GM23338 (cell line): ENCODE measurements at regions not wholly inside any gene's neighbourhood (a gene's known extent, or its start where the extent isn't known, plus 50 kb on each side); places are given as distances from the start of the nearest gene placed in this dataset.

Experiments used
- ATAC-seq: fragments of 200-7000 bp; cut with Tn5 transposase; 3 replicates; pipeline ENCODE4 v1.9.1; 2020
- DNase-seq: peaks from one replicate; pipeline ENCODE4 v3.0.0-alpha.2; 2015; ENCODE audit warnings: low spot score
- H2AFZ ChIP-seq: fragments of 200-600 bp; sonication (generic); 2 replicates; pipeline ENCODE4 v1.8.0; 2016; ENCODE audit warnings: antibody characterized with exemption, mild to moderate bottlenecking, moderate library complexity
- H3F3A ChIP-seq: fragments of 200-600 bp; sonication (generic); replicated peaks from 2 replicates; pipeline ENCODE4 v1.8.0; 2017; ENCODE audit warnings: antibody characterized with exemption, mixed run types, low read depth
- H3K27ac ChIP-seq: fragments of 200-600 bp; sonication (generic); 2 replicates; pipeline ENCODE4 v1.6.1; 2016; ENCODE audit warnings: low read depth
- H3K27me3 ChIP-seq: fragments of 200-600 bp; sonication (generic); 2 replicates; pipeline ENCODE4 v1.8.0; 2016; ENCODE audit warnings: mild to moderate bottlenecking, mixed run types, moderate library complexity; ENCODE audit not compliant: insufficient read depth
- H3K36me3 ChIP-seq: fragments of 200-600 bp; sonication (generic); 2 replicates; pipeline ENCODE4 v1.8.0; 2016; ENCODE audit warnings: mild to moderate bottlenecking; ENCODE audit not compliant: insufficient read depth
- H3K4me1 ChIP-seq: fragments of 200-600 bp; sonication (generic); 2 replicates; pipeline ENCODE4 v1.8.0; 2016; ENCODE audit warnings: mild to moderate bottlenecking, moderate library complexity; ENCODE audit not compliant: insufficient read depth
- H3K4me2 ChIP-seq: fragments of 200-600 bp; sonication (generic); 2 replicates; pipeline ENCODE4 v1.7.1; 2017; ENCODE audit warnings: mixed run types
- H3K4me3 ChIP-seq: fragments of 200-600 bp; sonication (generic); 2 replicates; pipeline ENCODE4 v1.6.1; 2016; ENCODE audit warnings: mixed run types
- H3K79me2 ChIP-seq: fragments of 200-600 bp; sonication (generic); replicated peaks from 2 replicates; pipeline ENCODE4 v1.8.0; 2017; ENCODE audit warnings: mild to moderate bottlenecking; ENCODE audit not compliant: insufficient read depth
- H3K9me2 ChIP-seq: fragments of 200-600 bp; sonication (generic); 2 replicates; pipeline ENCODE4 v1.8.0; 2017; ENCODE audit not compliant: insufficient read depth
- H4K20me1 ChIP-seq: fragments of 200-600 bp; sonication (generic); replicated peaks from 2 replicates; pipeline ENCODE4 v1.8.0; 2017; ENCODE audit warnings: mild to moderate bottlenecking; ENCODE audit not compliant: insufficient read depth
- H3K27ac Mint-ChIP-seq: 2 replicates; pipeline ENCODE4 v1.8.0; 2020; ENCODE audit warnings: inconsistent platforms, mild to moderate bottlenecking, moderate library complexity, mixed read lengths
- H3K27me3 Mint-ChIP-seq: 3 replicates; pipeline ENCODE4 v1.8.0; 2022; ENCODE audit warnings: low read depth, mild to moderate bottlenecking, moderate library complexity, mixed read lengths, inconsistent platforms; ENCODE audit not compliant: insufficient read depth, poor library complexity
- H3K36me3 Mint-ChIP-seq: 3 replicates; pipeline ENCODE4 v1.8.0; 2021; ENCODE audit warnings: low read depth, mild to moderate bottlenecking, inconsistent platforms, moderate library complexity, mixed read lengths
- H3K4me1 Mint-ChIP-seq: 3 replicates; pipeline ENCODE4 v1.8.0; 2020; ENCODE audit warnings: mild to moderate bottlenecking, inconsistent platforms, mixed read lengths
- H3K4me3 Mint-ChIP-seq: 3 replicates; pipeline ENCODE4 v1.8.0; 2021; ENCODE audit warnings: moderate library complexity, mild to moderate bottlenecking, inconsistent platforms, mixed read lengths
- H3K9me3 Mint-ChIP-seq: 3 replicates; pipeline ENCODE4 v1.8.0; 2020; ENCODE audit warnings: moderate library complexity, mild to moderate bottlenecking, inconsistent platforms, mixed read lengths
- CREB1 ChIP-seq: fragments of 250-450 bp; sonication (Bioruptor Pico); IDR thresholded peaks from 2 replicates; pipeline ENCODE4 v1.5.0; 2020; ENCODE audit warnings: low read depth, mild to moderate bottlenecking, moderate library complexity
- EZH2 ChIP-seq: fragments of 200-600 bp; sonication (generic); IDR thresholded peaks from one replicate; pipeline ENCODE4 v1.8.0; 2017; ENCODE audit warnings: antibody characterized with exemption, mild to moderate bottlenecking, low read depth; ENCODE audit not compliant: unreplicated experiment
- EZH2phosphoT487 ChIP-seq: fragments of 200-600 bp; sonication (generic); IDR thresholded peaks from one replicate; pipeline ENCODE4 v1.8.1; 2018; ENCODE audit warnings: antibody characterized with exemption; ENCODE audit not compliant: unreplicated experiment
- JUNB ChIP-seq: IDR thresholded peaks from one replicate; pipeline ENCODE4 v1.6.1; 2016; ENCODE audit warnings: antibody characterized with exemption; ENCODE audit not compliant: unreplicated experiment
- NANOG ChIP-seq: IDR thresholded peaks from 2 replicates; pipeline ENCODE4 v1.6.1; 2016; ENCODE audit warnings: antibody characterized with exemption, borderline replicate concordance
- POLR2AphosphoS5 ChIP-seq: IDR thresholded peaks from 2 replicates; pipeline ENCODE4 v1.6.1; 2016; ENCODE audit warnings: antibody characterized with exemption, low read depth
- ZNF331 ChIP-seq: fragments of 250-450 bp; sonication (Bioruptor Pico); IDR thresholded peaks from 2 replicates; pipeline ENCODE4 v1.5.0; 2020; ENCODE audit warnings: low read depth, mild to moderate bottlenecking, moderate library complexity
- TF ChIP-seq, protein P1 (sequence below), 2 experiments: fragments of 200-600 bp in 1 of 2; sonication (generic) in 1 of 2; conservative IDR thresholded peaks; 2 replicates each; pipeline versions ENCODE4 v1.5.1 to v1.6.1; 2016 to 2017; ENCODE audit warnings: antibody characterized with exemption in 2 of 2, low read depth in 2 of 2, mild to moderate bottlenecking in 2 of 2, moderate library complexity in 1 of 2
- TF ChIP-seq, protein P2 (sequence below): fragments of 250-450 bp; sonication (Bioruptor Pico); IDR thresholded peaks from 2 replicates; pipeline ENCODE4 v1.5.0; 2020; ENCODE audit warnings: mild to moderate bottlenecking, moderate library complexity
- TF ChIP-seq, protein P3 (sequence below): IDR thresholded peaks from 2 replicates; pipeline ENCODE4 v1.6.1; 2016; ENCODE audit warnings: antibody characterized with exemption

DNA sequence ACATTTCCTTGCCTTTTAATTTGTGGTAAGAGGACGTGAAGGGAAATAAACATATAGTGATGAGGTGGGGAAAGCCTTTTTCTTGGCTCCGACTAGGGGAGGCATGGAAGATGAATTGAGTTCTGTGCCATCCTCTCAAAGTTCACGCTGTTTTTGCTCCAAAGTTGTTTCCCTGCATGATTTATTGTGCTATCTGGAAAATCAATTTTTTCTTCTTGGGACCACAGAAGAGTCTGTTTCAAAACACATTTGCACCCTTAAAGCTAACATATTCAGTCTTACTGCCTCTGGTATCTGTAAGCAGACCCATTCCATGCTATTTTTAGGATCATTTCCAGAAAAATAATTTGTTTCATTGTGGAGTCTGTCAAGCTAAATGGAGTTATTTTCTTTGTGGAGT, 57.6 kb upstream of the KCNG1 start:
- H3K4me3 Mint-ChIP-seq, result no peak overlapping the region
- peaks cover 9% of the 10 kb centered on the region for H3K27me3 Mint-ChIP-seq
- H3K4me1 Mint-ChIP-seq, result peaks cover 22% of the 10 kb centered on the region
- H4K20me1 ChIP-seq, result no peaks in the 10 kb centered on the region
- H3K4me1 ChIP-seq, result peaks cover 13% of the 10 kb centered on the region
- no peaks in the 10 kb centered on the region for H3K79me2 ChIP-seq
- H3F3A ChIP-seq, result no peaks in the 10 kb centered on the region
- ATAC-seq (no peak), DNase-seq (no peak)
- no peak overlapping the region for H3K27ac Mint-ChIP-seq
- peak overlapping the region; percentile 69; the same call in 1 of the 2 replicates for H2AFZ ChIP-seq
- H3K4me2 ChIP-seq, result no peak overlapping the region
- no peak overlapping the region for H3K27ac ChIP-seq
- H3K9me2 ChIP-seq, result no peaks in the 10 kb centered on the region
- TF ChIP-seq, protein P1, sequence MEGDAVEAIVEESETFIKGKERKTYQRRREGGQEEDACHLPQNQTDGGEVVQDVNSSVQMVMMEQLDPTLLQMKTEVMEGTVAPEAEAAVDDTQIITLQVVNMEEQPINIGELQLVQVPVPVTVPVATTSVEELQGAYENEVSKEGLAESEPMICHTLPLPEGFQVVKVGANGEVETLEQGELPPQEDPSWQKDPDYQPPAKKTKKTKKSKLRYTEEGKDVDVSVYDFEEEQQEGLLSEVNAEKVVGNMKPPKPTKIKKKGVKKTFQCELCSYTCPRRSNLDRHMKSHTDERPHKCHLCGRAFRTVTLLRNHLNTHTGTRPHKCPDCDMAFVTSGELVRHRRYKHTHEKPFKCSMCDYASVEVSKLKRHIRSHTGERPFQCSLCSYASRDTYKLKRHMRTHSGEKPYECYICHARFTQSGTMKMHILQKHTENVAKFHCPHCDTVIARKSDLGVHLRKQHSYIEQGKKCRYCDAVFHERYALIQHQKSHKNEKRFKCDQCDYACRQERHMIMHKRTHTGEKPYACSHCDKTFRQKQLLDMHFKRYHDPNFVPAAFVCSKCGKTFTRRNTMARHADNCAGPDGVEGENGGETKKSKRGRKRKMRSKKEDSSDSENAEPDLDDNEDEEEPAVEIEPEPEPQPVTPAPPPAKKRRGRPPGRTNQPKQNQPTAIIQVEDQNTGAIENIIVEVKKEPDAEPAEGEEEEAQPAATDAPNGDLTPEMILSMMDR (conservative IDR thresholded peaks at IDR 0.05; ENCODE audit: low read depth in 2 of 2), result no peak
- no peak for TF ChIP-seq ZNF331
- no peak for TF ChIP-seq NANOG
- TF ChIP-seq CREB1, result no peak
- no peak for TF ChIP-seq POLR2AphosphoS5
- no peak for TF ChIP-seq EZH2phosphoT487
- no peak for TF ChIP-seq EZH2
- TF ChIP-seq, protein P2, sequence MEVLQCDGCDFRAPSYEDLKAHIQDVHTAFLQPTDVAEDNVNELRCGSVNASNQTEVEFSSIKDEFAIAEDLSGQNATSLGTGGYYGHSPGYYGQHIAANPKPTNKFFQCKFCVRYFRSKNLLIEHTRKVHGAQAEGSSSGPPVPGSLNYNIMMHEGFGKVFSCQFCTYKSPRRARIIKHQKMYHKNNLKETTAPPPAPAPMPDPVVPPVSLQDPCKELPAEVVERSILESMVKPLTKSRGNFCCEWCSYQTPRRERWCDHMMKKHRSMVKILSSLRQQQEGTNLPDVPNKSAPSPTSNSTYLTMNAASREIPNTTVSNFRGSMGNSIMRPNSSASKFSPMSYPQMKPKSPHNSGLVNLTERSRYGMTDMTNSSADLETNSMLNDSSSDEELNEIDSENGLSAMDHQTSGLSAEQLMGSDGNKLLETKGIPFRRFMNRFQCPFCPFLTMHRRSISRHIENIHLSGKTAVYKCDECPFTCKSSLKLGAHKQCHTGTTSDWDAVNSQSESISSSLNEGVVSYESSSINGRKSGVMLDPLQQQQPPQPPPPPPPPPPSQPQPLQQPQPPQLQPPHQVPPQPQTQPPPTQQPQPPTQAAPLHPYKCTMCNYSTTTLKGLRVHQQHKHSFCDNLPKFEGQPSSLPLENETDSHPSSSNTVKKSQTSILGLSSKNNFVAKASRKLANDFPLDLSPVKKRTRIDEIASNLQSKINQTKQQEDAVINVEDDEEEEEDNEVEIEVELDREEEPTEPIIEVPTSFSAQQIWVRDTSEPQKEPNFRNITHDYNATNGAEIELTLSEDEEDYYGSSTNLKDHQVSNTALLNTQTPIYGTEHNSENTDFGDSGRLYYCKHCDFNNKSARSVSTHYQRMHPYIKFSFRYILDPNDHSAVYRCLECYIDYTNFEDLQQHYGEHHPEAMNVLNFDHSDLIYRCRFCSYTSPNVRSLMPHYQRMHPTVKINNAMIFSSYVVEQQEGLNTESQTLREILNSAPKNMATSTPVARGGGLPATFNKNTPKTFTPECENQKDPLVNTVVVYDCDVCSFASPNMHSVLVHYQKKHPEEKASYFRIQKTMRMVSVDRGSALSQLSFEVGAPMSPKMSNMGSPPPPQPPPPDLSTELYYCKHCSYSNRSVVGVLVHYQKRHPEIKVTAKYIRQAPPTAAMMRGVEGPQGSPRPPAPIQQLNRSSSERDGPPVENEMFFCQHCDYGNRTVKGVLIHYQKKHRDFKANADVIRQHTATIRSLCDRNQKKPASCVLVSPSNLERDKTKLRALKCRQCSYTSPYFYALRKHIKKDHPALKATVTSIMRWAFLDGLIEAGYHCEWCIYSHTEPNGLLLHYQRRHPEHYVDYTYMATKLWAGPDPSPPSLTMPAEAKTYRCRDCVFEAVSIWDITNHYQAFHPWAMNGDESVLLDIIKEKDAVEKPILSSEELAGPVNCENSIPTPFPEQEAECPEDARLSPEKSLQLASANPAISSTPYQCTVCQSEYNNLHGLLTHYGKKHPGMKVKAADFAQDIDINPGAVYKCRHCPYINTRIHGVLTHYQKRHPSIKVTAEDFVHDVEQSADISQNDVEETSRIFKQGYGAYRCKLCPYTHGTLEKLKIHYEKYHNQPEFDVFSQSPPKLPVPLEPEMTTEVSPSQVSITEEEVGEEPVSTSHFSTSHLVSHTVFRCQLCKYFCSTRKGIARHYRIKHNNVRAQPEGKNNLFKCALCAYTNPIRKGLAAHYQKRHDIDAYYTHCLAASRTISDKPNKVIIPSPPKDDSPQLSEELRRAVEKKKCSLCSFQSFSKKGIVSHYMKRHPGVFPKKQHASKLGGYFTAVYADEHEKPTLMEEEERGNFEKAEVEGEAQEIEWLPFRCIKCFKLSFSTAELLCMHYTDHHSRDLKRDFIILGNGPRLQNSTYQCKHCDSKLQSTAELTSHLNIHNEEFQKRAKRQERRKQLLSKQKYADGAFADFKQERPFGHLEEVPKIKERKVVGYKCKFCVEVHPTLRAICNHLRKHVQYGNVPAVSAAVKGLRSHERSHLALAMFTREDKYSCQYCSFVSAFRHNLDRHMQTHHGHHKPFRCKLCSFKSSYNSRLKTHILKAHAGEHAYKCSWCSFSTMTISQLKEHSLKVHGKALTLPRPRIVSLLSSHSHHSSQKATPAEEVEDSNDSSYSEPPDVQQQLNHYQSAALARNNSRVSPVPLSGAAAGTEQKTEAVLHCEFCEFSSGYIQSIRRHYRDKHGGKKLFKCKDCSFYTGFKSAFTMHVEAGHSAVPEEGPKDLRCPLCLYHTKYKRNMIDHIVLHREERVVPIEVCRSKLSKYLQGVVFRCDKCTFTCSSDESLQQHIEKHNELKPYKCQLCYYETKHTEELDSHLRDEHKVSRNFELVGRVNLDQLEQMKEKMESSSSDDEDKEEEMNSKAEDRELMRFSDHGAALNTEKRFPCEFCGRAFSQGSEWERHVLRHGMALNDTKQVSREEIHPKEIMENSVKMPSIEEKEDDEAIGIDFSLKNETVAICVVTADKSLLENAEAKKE (CRISPR knock-in tag), result no peak
- TF ChIP-seq, protein P3, sequence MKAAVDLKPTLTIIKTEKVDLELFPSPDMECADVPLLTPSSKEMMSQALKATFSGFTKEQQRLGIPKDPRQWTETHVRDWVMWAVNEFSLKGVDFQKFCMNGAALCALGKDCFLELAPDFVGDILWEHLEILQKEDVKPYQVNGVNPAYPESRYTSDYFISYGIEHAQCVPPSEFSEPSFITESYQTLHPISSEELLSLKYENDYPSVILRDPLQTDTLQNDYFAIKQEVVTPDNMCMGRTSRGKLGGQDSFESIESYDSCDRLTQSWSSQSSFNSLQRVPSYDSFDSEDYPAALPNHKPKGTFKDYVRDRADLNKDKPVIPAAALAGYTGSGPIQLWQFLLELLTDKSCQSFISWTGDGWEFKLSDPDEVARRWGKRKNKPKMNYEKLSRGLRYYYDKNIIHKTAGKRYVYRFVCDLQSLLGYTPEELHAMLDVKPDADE, result no peak
- no peak for TF ChIP-seq JUNB
- H3K36me3 ChIP-seq, result no peaks in the 10 kb centered on the region
- H3K36me3 Mint-ChIP-seq, result no peaks in the 10 kb centered on the region
- no peaks in the 10 kb centered on the region for H3K9me3 Mint-ChIP-seq
- no peak overlapping the region for H3K4me3 ChIP-seq
- no peaks in the 10 kb centered on the region for H3K27me3 ChIP-seq
